ENCODE measurements at regions not wholly inside any gene's neighbourhood (a gene's known extent, or its start where the extent isn't known, plus 50 kb on each side); places are given as distances from the start of the nearest gene placed in this dataset.
A peak's percentile ranks its signal among the peaks of the same experiment; 100 is the strongest.
"Not testable (repeated sequence)": the region's sequence is repeated elsewhere in the genome, so short reads cannot be mapped to it uniquely, and the experiment has no call there.

- Histone ChIP-seq H3K4me2 (ENCODE audit: low read length) (no peak overlapping the region), H3K9ac (ENCODE audit: low read depth, low read length) (no peak overlapping the region), H3K36me3 (ENCODE audit: insufficient read depth, low read length) (no peaks in the 10 kb centered on the region), H3K4me3 (ENCODE audit: low read length) (no peak overlapping the region), H3K27me3 (ENCODE audit: control insufficient read depth, insufficient read depth, low read length) (no peaks in the 10 kb centered on the region), H3K9me3 (replicated peaks; ENCODE audit: low read length) (no peaks in the 10 kb centered on the region), H3K4me1 (ENCODE audit: control insufficient read depth, insufficient read depth, low read length) (peaks cover 34% of the 10 kb centered on the region)
These were observed 201.7 kb upstream of the PROK2 start for GRCh38 chr3:71986606-71987005.

GRCh38 chr3:71984843-71985613 lies 200.1 kb upstream of the PROK2 start:
- H3K27me3 ChIP-seq (ENCODE audit: control insufficient read depth, insufficient read depth, low read length), result no peaks in the 10 kb centered on the region
- no peak overlapping the region for H3K4me3 ChIP-seq (ENCODE audit: low read length)
- peaks cover 34% of the 10 kb centered on the region for H3K4me1 ChIP-seq (ENCODE audit: control insufficient read depth, insufficient read depth, low read length)
- H3K36me3 ChIP-seq (ENCODE audit: insufficient read depth, low read length), result no peaks in the 10 kb centered on the region
- H3K4me2 ChIP-seq (ENCODE audit: low read length), result no peak overlapping the region
- no peaks in the 10 kb centered on the region for H3K9me3 ChIP-seq (replicated peaks; ENCODE audit: low read length)
- H3K9ac ChIP-seq (ENCODE audit: low read depth, low read length), result no peak overlapping the region

GRCh38 chr3:71983694-71984093 lies 198.7 kb upstream of the PROK2 start:
- no peaks in the 10 kb centered on the region for H3K9me3 ChIP-seq (replicated peaks; ENCODE audit: low read length)
- H3K4me2 ChIP-seq (ENCODE audit: low read length), result no peak overlapping the region
- H3K4me3 ChIP-seq (ENCODE audit: low read length), result no peak overlapping the region
- peaks cover 25% of the 10 kb centered on the region for H3K4me1 ChIP-seq (ENCODE audit: control insufficient read depth, insufficient read depth, low read length)
- H3K36me3 ChIP-seq (ENCODE audit: insufficient read depth, low read length), result no peaks in the 10 kb centered on the region
- H3K9ac ChIP-seq (ENCODE audit: low read depth, low read length), result no peak overlapping the region
- no peaks in the 10 kb centered on the region for H3K27me3 ChIP-seq (ENCODE audit: control insufficient read depth, insufficient read depth, low read length)

DNA sequence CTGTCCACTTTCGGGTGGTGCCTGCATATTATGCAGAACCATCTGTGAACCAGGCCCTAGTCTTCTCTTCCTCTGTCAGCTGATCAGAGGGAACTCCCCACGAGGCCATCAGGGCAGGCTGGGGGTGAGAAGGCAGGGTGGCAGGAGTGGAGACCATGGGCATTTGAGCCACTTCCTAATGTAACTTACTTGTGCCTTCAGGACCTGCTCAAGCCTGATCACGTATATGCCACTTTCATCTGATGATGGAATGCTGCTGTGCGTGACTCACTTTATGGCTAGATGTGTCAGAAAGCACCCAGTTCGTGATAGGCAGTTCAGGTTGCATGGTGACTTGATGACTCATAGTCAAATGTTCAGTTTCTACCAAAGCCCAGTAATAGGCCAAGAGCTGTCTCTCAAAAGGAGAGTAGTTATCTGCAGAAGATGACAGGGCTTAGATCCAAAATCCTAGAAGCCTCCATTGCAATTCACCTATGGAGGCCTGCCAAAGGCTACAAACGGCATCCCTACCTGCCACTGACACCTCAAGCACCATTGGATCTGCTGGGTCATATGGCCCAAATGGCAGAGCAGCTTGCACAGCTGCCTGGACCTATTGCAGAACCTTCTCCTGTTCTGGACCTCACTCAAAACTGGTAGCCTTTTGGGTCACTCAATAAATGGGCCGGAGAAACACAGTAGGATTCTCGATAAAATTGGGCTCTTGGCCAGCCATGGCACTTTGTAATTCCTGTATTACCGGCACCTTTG lies 197.7 kb upstream of the PROK2 start:
- H3K9ac ChIP-seq (ENCODE audit: low read depth, low read length); H3K36me3 ChIP-seq (ENCODE audit: insufficient read depth, low read length); H3K27me3 ChIP-seq (ENCODE audit: control insufficient read depth, insufficient read depth, low read length); H3K4me3 ChIP-seq (ENCODE audit: low read length); H3K9me3 ChIP-seq (replicated peaks; ENCODE audit: low read length): not testable (repeated sequence)
- Histone ChIP-seq H3K4me2 (ENCODE audit: low read length) (peak overlapping the region; percentile 53), H3K4me1 (ENCODE audit: control insufficient read depth, insufficient read depth, low read length) (peaks cover 17% of the 10 kb centered on the region)

- Histone ChIP-seq H3K4me2 (ENCODE audit: low read length) (no peak overlapping the region), H3K4me1 (ENCODE audit: control insufficient read depth, insufficient read depth, low read length) (peaks cover 16% of the 10 kb centered on the region), H3K27me3 (ENCODE audit: control insufficient read depth, insufficient read depth, low read length) (no peaks in the 10 kb centered on the region), H3K9ac (ENCODE audit: low read depth, low read length) (no peak overlapping the region), H3K9me3 (replicated peaks; ENCODE audit: low read length) (no peaks in the 10 kb centered on the region), H3K4me3 (ENCODE audit: low read length) (no peak overlapping the region), H3K36me3 (ENCODE audit: insufficient read depth, low read length) (no peaks in the 10 kb centered on the region)
These were observed 194.2 kb upstream of the PROK2 start for GRCh38 chr3:71979175-71979574.

DNA sequence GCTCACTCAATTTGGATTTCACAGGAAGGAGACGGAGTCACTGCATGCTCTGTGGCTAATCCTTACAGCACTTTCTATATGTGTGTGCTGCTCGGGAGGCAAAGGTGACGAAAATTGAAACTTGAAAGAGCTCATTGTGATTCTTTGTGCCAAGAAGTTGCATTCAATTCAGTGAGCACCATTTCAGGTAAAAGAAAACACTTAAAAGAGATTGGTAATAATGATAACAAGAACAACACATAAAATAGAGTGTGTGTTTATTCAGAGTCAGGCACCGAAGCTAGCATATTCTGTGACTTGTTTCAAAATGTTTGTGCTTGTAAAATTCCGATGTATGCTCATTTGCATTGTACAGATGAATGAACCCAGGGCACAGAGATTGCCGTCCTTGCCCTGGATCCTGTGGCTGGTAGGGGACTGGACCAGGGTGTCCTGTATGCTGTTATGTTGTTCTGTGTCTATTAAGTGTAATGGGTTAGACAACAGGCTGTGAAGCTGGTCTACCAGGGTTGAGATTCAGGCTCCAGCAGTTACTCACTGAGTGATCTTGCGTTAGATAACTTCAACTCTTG lies 193.3 kb upstream of the PROK2 start:
- H3K4me2 ChIP-seq (ENCODE audit: low read length), result no peak overlapping the region
- no peaks in the 10 kb centered on the region for H3K36me3 ChIP-seq (ENCODE audit: insufficient read depth, low read length)

GRCh38 chr3:71977525-71977924 lies 192.6 kb upstream of the PROK2 start:
- no peak overlapping the region for H3K4me3 ChIP-seq (ENCODE audit: low read length)
- no peak overlapping the region for H3K4me2 ChIP-seq (ENCODE audit: low read length)
- H3K4me1 ChIP-seq (ENCODE audit: control insufficient read depth, insufficient read depth, low read length), result peaks cover 5% of the 10 kb centered on the region
- H3K27me3 ChIP-seq (ENCODE audit: control insufficient read depth, insufficient read depth, low read length), result no peaks in the 10 kb centered on the region
- no peak overlapping the region for H3K9ac ChIP-seq (ENCODE audit: low read depth, low read length)
- no peaks in the 10 kb centered on the region for H3K36me3 ChIP-seq (ENCODE audit: insufficient read depth, low read length)
- no peaks in the 10 kb centered on the region for H3K9me3 ChIP-seq (replicated peaks; ENCODE audit: low read length)

More for the DNA sequence above, 193.3 kb upstream of the PROK2 start:
- Histone ChIP-seq H3K9ac (ENCODE audit: low read depth, low read length) (no peak overlapping the region), H3K27me3 (ENCODE audit: control insufficient read depth, insufficient read depth, low read length) (no peaks in the 10 kb centered on the region), H3K4me3 (ENCODE audit: low read length) (no peak overlapping the region), H3K4me1 (ENCODE audit: control insufficient read depth, insufficient read depth, low read length) (peaks cover 11% of the 10 kb centered on the region), H3K9me3 (replicated peaks; ENCODE audit: low read length) (no peaks in the 10 kb centered on the region)

DNA sequence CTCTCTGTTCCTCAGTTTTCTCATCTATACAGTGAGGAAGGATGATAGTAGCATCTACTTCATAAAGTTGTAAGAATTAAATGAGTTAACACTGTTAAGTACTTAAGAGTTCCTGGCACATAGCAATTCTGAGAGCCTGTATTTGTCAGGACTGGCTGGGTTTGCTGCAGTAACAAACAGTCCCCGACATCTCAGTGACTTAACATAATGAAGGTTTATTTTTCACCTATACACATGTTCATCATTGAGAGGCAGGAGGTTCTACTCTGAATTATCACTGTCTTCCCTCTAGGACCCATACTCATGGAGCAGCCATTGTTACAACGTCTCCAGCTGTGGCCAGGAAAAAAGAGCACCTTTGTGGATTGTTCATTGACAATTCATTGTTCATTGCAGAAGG lies 190.6 kb upstream of the PROK2 start:
- Histone ChIP-seq H3K4me2 (ENCODE audit: low read length) (no peak overlapping the region), H3K9ac (ENCODE audit: low read depth, low read length) (no peak overlapping the region), H3K9me3 (replicated peaks; ENCODE audit: low read length) (no peaks in the 10 kb centered on the region), H3K4me1 (ENCODE audit: control insufficient read depth, insufficient read depth, low read length) (no peaks in the 10 kb centered on the region), H3K4me3 (ENCODE audit: low read length) (no peak overlapping the region), H3K36me3 (ENCODE audit: insufficient read depth, low read length) (no peaks in the 10 kb centered on the region), H3K27me3 (ENCODE audit: control insufficient read depth, insufficient read depth, low read length) (no peaks in the 10 kb centered on the region)

DNA sequence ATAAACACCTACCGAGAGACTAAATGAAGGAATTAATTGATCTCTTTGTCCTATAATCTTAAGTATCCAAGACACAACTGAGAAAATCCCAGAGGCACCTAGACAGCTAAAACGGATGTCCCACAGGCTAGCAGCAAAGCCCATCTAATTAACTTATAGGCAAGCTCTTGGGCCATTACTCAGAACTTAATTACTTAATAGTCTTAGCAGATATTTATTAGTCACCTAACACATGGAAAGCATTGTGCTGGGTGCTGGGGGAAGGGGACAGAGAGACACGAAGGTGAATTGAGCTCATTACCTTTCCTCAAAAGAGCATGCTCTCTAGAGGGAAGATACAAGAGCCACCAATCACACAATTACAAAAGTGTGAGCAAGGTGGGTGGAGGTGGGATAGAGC lies 189.8 kb upstream of the PROK2 start:
- no peak overlapping the region for H3K4me3 ChIP-seq (ENCODE audit: low read length)

GRCh38 chr3:71973274-71974030 lies 188.5 kb upstream of the PROK2 start:
- Histone ChIP-seq H3K9ac (ENCODE audit: low read depth, low read length) (no peak overlapping the region), H3K4me1 (ENCODE audit: control insufficient read depth, insufficient read depth, low read length) (no peaks in the 10 kb centered on the region), H3K4me2 (ENCODE audit: low read length) (no peak overlapping the region), H3K36me3 (ENCODE audit: insufficient read depth, low read length) (no peaks in the 10 kb centered on the region), H3K4me3 (ENCODE audit: low read length) (no peak overlapping the region), H3K27me3 (ENCODE audit: control insufficient read depth, insufficient read depth, low read length) (peaks cover 6% of the 10 kb centered on the region), H3K9me3 (replicated peaks; ENCODE audit: low read length) (no peaks in the 10 kb centered on the region)

More for the DNA sequence above, 189.8 kb upstream of the PROK2 start:
- H3K27me3 ChIP-seq (ENCODE audit: control insufficient read depth, insufficient read depth, low read length), result no peaks in the 10 kb centered on the region
- no peak overlapping the region for H3K9ac ChIP-seq (ENCODE audit: low read depth, low read length)
- no peak overlapping the region for H3K4me2 ChIP-seq (ENCODE audit: low read length)
- H3K9me3 ChIP-seq (replicated peaks; ENCODE audit: low read length), result no peaks in the 10 kb centered on the region
- H3K4me1 ChIP-seq (ENCODE audit: control insufficient read depth, insufficient read depth, low read length), result no peaks in the 10 kb centered on the region
- no peaks in the 10 kb centered on the region for H3K36me3 ChIP-seq (ENCODE audit: insufficient read depth, low read length)

GRCh38 chr3:71972031-71972430 lies 187.1 kb upstream of the PROK2 start:
- H3K36me3 ChIP-seq (ENCODE audit: insufficient read depth, low read length), result no peaks in the 10 kb centered on the region
- no peaks in the 10 kb centered on the region for H3K9me3 ChIP-seq (replicated peaks; ENCODE audit: low read length)
- H3K9ac ChIP-seq (ENCODE audit: low read depth, low read length), result no peak overlapping the region
- no peaks in the 10 kb centered on the region for H3K4me1 ChIP-seq (ENCODE audit: control insufficient read depth, insufficient read depth, low read length)
- H3K27me3 ChIP-seq (ENCODE audit: control insufficient read depth, insufficient read depth, low read length), result peaks cover 10% of the 10 kb centered on the region
- no peak overlapping the region for H3K4me2 ChIP-seq (ENCODE audit: low read length)
- no peak overlapping the region for H3K4me3 ChIP-seq (ENCODE audit: low read length)
